HG03442 (cell line): ENCODE measurements at regions not wholly inside any gene's neighbourhood (a gene's known extent, or its start where the extent isn't known, plus 50 kb on each side); places are given as distances from the start of the nearest gene placed in this dataset.
A peak's percentile ranks its signal among the peaks of the same experiment; 100 is the strongest.

Experiments
- ATAC-seq: cut with Tn5 transposase; IDR thresholded peaks from one replicate; pipeline ENCODE4 v1.9.1; 2021; ENCODE audit warnings: mild to moderate bottlenecking, moderate library complexity; ENCODE audit not compliant: unreplicated experiment

DNA sequence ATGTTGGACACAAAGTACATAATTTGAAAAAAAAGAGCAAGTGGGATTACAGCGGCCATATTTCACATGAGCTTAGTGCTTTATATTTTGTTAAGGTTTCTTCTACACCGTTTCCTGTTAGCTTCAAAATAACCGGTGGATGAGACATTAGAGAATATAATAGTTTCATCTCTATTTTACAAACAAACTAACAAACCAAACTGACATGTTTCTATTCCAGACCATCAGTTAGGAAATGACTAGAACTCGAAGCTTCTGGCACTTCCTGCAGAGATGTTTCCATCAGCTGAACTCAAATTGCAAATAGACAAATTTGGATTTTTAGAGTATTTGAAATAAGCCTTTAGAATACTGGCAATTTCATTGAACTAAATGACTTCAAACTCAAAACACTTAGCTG is 86.5 kb downstream of the MTRR start:
- ATAC-seq: no peak

DNA sequence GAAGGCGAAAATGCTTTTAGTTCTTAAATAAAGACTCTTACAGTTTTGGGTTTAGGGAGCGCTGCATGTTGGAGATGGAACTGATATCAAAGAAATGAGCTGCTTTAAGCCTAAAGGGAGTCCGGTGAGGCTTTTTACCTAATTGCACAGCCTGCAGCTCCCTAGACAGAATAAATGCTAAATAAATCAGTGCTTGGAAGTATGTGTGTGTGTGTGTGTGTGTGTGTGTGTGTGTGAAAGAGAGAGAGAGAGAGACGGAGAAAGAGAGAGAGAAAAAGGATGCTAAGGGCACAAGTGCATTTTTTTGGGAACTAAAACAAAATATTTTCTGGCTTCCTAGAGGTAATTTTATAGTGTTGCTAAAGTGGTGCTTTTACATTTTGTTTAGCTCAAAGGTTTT is 88.4 kb downstream of the MTRR start:
- no peak for ATAC-seq

DNA sequence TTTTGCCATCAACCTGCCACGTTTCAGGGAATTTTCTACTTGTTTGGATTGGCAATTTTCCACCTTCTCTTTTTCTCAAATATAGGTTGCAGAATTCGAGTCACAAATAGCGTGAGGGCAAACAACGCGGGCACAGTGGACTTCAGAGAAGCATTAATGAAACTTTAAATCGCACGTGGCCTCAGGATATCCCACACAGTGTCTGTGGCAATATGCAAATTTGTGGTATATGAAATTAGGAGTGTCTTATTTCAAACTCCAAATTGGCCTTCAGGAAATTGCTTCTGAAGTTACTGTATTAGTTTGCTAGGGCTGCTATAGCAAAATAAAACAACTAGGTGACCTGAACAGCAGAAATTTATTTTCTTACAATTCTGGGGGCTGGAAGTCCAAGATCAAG is 91.2 kb downstream of the MTRR start:
- ATAC-seq: no peak

DNA sequence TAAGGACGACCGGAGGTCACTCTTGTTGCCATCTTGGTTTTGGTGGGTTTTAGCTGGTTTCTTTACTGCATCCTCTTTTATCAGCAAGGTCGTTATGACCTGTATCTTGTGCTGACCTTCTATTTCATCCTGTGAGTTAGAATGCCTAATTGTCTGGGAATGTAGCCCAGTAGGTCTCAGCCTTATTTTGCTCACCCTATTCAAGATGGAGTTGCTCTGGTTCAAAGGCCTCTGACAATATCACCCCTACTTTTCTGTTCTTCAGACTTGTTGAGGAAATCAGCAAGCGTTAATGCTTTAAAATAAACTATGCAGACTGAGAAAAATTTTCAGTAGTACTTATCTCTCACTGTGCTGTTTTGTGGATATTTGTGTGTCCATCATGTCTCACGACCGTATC is 92.6 kb downstream of the MTRR start:
- no peak for ATAC-seq

DNA sequence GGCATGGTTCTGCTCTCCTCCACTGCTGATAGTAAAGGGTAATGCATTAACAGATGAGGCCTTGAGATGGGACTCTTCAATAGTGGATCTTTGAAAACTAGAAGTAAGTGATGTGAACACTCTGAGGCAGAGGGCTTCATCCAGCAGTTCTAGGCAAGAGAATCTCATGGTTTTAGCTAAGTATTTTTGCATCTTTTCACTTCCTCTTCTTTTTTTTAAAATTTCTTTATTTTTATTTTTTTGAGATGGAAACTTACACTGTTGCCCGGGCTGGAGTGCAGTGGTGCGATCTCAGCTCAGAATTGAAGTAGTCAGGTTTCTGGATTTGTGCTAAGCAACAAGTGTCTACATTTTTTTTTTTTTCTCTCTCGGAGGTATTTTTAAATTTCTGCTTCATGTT is 101.9 kb downstream of the MTRR start:
- ATAC-seq: peak; percentile 73

DNA sequence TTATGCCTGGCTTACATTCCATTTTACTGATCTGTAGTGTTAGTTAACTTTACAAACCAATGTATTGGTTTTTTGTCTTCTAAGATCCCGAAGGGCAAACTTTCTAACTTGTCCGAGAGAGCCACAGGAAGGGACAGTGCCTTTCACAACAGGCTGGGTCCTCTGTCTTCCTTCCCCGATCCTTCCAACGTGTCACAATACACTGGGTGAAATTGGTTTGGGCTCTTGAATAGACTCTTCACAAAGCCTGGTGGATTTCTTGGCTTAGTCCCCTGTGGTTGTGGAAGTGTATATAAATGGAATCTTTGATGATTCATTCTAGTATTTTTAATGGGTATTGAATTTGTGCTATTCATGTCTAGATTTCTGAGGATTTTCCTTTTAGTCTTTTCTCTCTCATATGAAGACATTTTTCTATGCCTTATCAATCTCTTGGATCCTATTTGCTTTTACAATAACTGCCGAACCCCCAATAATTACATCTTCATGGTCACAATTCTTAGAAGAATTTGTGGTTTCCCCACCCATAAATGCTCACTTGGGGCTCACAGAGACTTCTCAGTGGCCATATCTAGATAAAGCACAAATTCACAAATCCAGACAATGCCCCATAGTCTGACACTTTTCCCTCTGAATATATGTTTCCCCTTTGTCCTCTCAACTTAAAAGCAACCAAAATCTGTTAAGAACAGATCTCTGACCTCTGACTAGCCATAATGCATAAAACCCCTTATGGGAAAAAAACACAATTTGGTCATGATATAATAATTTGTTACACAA is 107.7 kb downstream of the MTRR start:
- ATAC-seq: no peak

DNA sequence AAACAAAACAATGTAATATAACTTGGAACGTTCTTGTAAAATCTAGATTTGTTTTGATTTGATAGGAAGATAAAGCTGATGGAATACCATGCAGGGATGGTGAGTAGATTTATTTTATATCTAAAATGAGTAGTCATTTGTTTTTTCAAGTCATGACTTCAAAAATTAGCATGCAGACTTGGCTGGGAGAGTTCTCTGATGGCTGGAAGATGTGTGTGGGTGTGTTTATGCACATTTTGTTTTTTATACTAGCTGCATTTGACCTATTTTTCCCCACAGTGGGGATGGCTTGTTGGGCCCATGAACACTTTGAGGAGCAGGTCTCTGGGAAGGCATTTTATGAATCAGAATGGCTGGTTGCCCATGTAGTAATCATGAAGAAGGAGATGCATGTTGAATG is 109.2 kb downstream of the MTRR start:
- ATAC-seq: no peak

DNA sequence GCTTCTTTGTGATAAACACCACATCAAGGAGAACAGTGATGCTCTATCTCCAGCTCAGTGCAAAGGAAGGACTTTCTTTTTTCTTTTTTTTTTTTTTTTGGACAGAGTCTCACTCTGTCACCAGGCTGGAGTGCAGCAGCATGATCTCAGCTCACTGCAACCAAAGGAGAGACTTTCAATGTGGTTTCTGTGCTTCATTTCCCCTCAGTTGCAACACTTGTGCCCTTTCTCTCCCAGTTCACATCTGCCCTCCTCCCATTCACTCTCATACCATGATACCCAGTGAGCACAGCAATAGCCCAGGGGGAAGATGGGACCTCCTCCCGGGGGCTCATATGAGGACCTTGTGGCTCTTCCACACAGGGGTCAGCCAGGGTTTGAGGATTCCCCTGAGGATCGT is 110.0 kb downstream of the MTRR start:
- ATAC-seq: no peak

DNA sequence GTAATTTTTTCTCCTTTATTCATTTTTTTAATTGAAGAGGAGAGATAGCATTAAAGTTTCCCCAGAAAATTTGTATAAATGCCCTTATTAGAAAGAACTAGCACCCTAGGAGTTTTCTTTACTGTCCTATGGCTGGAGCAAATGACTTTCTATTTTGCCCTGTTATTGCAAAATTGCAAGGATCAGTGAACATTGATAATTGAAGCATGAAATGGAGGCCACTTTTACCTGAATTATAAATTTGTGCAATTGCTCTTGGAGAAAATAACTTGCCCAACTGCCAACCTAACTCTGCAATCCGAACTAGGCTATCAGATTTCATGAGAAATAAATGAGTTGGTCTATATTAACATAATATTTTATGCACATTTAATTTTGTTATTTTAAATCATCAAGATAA is 111.9 kb downstream of the MTRR start:
- no peak for ATAC-seq

DNA sequence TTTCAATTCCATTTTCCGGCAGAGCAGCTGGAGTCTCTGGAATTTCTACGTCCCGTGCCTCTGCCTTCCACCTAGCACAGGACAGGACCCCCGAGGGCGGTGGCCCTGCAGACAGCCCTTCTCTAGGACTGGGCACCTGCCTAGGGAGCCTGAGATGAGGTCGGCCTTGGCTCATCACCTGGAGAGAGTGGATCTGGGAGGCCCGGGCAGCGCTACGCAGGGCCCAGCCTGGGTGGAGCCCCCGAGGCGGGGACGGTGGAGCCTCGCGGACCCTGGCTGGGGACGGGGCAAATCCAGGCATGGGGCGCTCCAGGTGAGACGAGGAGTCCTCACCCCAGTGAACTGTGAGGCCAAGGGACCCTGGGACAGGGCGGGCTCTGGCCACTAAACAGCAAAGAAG is 114.5 kb downstream of the MTRR start:
- no peak for ATAC-seq

DNA sequence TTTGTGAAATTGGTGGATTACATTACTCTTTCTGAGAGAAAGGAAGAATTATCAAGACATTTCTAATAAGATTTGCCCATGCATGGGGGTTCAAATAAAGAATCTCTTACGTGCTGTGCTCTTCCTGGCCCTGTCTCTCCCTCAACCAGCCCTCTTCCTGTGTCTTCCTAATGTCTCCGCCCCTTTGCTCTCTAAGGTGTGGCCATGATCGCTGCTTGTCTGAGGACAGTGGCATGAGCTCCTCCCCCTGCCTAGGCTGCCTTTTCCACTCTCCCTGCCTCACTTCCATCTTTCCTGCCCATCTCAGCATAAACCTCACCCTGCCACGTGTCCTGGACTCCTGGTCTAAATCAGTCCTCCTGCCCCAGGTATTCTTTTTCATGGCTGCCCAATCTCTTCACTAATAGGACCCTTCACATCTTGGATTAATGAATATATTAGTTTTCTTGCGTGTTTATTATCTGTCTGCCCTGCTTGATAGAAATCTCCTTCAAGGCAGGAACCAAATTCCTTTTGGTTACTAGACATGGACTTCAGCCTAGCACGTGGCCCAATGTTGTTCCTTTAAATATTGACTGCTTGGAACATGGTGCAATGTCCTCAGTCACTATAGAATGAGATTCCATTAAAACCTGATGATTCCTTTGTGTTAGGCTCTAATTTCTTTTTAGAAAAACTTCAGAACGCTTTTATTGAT is 122.3 kb downstream of the MTRR start:
- ATAC-seq: no peak

DNA sequence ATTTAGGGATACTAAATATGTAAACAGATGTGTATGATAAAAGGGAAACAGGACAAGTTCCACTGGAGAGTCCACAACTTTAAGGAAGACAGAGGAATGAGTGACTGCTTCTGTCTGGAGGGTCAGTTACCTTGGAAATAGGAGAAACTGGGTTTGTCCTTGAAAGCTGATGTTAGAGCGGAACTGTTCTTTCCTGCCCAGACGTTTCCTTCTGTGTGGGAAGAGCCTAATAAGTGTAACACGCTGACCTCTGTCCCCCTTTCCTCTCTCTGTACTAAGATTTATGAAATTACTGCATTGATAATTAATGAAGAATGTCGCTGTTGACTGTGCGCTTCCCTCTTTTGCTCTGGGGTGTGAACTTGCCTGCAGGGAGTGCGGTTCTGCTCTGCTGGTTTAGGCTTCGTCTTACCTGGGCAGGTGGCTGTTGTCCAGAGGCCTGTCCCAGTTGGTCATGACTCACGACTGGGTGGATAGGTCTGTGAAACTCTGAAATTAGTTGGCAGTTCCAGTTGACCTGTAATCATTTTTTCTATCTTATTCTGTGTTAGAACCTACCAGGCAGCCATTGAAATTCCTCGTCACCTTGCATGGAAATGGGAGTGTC is 126.8 kb downstream of the MTRR start:
- ATAC-seq: no peak

DNA sequence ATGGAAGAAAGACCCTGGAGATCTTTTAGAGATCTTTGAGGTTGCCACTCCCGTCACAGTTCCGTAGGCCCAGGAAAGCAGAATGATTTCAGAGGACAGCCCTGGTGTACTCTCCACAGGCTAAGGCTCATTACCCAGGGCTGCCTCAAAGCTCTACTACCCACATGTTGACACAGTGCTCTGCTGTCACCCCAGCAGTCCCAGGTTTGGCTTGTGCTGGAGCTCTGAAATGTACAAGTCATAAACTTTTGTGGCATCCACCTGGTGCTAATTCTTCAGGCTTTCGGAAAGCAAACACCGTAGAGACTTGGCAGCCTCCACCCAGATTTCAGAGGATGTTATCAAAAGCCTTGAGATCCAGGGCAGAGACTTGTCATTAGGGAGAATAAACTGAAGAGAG is 136.5 kb downstream of the MTRR start:
- no peak for ATAC-seq

DNA sequence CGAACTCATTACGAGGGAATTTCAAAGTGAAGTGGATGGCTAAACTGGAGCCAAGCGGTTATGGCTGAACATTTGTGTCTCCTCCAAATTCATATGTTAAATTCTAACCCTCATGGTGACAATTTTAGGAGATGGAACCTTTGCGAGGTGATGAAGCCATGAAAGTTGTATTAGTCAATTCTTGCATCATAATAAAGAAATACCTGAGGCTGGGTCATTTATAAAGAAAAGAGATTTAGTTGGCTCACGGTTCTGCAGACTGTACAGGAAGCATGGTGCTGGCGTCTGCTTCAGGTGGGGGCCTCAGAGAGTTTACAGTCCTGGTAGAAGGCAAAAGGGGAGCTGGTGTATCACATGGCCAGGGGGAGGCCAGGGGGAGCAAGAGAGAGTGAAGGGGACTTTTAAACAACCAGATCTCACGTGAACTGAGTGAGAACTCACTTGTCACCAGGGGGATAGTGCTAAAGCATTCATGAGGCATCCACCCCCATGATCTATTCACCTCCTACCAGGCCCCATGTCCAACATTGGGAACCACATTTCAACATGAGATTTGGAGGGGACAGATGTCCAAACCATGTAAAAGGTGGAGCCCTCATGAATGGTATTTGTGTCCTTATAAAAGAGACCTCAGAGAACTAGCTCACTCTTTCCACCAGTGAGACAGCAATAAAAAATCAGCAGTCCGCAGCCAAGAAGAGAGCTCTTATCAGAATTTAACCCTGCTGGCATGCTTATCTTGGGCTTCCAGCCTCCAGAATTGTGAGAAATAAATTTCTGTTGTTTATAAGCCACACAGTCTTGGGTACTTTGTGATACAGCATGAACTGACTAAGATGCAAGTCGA is 143.4 kb downstream of the MTRR start:
- ATAC-seq: no peak

DNA sequence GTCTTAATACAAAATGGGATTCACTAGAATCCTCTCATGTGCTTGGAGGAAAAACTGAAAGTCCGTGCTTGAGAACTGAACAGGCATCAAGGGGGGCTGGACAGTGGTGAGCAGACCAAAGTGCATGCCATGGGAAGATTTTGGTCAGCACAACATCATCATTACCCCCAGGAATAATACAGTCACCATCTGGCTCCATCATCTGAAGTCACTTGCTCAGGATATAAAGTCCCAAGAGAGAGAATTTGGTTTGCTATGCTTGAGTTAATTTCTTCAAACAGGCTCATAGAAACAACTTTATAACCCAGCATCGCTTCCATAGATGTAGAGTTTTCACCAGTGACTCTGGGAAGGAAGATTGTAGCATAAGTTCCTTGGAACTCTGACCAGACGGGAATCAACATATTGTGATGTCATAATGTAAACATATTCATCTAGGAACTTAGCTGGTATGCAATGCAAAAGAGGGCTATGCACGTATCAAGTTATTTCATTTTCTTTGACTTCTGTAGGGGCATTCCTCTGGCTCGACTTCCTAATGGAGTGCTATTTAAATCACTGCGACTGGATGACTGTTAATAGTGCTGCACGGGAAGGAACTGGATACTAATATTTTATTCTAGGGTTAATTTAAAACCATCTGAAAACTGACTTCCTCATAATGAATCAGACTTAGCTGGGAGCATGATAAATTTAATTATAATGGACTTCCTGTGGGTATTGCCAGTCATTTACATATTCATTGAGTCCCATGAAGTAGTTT is 145.2 kb downstream of the MTRR start:
- ATAC-seq: no peak

DNA sequence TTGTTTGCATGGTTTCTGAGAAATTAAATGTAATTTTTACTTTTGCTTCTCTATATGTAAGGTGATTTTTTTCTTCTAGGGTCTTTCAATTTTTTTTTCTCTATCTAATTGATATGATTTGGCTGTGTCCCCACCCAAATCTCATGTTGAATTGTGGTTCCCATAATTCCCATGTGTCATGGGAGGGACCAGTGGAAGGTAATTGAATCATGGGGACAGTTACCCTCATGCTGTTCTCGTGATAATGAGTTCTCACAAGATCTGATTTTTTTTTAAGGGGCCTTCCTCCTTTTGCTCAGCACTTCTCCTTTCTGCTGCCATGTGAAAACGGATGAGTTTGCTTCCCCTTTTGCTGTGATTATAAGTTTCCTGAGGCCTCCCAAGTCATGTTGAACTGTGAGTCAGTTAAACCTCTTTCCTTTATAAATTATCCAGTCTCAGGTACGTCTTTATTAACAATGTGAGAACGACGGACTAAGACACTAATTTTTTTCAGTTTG is 150.8 kb downstream of the MTRR start:
- no peak for ATAC-seq

DNA sequence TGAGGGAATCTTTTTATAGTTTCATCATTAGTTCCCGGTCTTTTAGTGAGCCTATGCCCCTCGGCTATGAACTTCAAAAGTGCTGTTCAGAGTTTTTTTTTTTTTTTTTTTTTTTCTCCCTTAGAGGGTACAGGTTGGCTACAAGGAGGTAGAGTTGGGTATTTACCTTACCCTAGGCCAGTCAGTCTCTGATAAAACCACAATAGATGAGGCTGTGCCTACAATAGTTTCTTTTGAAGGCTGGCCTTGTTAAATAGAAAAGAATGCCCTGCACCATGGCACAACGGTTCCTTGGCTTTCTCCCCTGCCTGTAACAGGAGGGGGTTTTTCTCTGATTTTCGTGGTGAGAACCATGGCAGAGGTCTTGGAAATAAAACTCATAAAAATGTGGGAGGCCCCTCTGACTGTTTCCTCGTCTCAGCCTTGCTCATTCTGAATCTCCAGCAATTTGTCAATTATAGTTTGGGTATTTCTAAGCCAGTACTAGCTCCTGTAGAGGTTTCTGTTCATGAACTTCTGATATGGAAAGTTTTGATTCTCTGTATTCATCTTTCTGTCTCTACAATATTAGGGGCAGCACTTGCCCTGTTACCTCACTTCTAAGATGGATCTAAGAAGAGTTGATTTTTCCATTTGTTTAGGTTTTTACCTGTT is 152.0 kb downstream of the MTRR start:
- no peak for ATAC-seq

DNA sequence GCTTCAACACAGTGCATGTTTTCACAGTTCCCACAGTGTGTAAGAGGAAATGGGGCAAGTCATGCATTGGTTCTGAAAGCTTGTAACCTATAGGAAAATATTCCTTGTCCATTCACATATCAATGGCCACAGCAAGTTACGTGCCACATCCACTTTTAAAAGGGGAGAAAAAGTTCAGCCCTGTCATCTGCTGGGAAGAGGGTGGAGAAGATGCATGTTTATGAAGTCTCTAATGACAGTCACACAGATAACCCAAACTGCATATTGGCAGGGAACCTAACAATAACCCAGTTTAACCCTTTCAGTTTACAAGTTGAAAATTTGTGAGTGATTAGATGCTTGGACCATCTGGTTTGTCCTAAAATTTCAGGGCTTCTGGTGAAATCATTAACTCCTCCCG is 159.3 kb downstream of the MTRR start:
- no peak for ATAC-seq

DNA sequence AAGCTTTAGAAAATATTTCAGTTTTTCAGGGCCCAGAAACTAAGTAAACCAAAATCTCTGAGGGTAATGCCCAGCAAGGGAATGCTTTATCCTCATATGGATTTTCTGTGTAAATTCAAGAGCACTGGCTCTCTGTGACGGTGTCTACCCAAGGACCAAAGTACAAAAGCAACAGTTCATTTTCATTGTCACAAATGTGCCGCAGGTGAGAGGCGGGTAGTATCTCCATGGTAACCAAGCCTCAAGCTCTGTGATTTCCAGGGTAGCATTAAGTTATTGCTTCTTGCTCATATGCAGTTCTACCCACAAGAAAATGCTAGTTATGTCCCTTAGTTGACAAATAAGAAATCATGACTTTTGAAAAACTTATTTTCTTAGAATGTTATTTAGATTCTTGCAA is 164.3 kb downstream of the MTRR start:
- ATAC-seq: no peak

DNA sequence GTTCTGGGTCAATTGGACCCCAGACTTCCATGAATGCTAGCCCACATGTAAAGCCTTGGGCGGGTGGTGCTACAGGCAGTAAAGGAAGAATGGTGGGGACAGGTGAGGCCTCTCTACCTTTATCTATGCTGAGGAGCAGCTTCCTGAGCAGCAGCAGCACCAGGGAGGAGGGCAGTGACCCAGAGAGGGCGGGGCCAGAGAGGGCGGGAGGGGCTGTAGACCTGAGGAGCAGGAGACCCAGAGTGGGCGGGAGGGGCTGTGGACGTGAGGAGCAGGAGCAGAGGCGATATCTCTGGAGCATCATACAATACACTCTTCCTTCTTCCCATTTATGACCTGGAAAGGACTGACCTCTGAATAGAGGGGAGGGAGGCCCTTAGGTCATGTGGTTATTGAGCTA is 165.9 kb downstream of the MTRR start:
- ATAC-seq: no peak
